Activated CD4-positive, alpha-beta T cell treated with anti-CD3 and anti-CD28 coated beads, Interleukin-10, Interleukin-2, amounts not matched to agents 100 ng/mL and 50 ng/mL, durations not matched to agents 16 hours and 8 hours (primary cell): ENCODE measurements at regions not wholly inside any gene's neighbourhood (a gene's known extent, or its start where the extent isn't known, plus 50 kb on each side); places are given as distances from the start of the nearest gene placed in this dataset.
"Not testable (repeated sequence)": the region's sequence is repeated elsewhere in the genome, so short reads cannot be mapped to it uniquely, and the experiment has no call there.

ENCODE experiments used
- DNase-seq: peaks from one replicate; pipeline ENCODE4 v3.0.0-alpha.2; 2020

DNA sequence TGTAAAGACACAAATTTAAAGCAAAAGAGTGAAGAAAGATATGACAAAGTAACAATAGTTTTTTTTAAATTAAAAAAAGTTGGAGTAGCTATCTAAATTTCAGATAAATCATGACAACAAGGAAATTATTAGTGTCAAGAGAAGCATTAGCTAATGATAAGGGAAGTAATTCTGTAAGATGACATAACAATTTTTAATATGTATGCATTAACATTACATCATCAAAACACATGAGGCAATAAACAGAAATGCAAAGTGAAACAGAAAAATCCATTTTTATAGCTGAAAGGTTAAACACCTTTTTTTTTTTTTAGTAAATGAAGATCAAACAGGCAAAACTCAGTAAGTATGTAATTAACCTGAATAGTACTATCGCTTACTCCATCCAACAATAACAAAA lies 804.9 kb upstream of the PRR20A start:
- no peak for DNase-seq

- no peak for DNase-seq
These were observed 802.3 kb upstream of the PRR20A start for GRCh38 chr13:56338421-56338820.

DNA sequence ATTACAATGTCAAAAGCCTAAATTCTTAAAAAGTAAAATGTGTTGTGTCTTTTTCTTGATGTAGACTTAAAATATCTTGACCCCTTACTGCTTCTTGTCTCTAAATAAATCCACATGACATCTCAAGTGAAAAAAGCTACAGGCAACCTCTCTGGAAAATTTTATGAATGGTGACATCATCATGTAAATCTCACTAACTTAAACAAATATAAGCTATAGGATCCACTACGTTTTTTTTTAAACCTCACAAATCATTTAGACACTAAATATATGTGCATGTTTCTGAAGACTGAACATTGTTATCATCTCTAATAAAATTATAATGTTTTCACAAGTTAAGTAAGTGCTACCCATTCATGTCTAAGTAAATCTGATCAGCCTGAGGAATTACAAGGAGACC lies 793.7 kb upstream of the PRR20A start:
- no peak for DNase-seq

GRCh38 chr13:56349866-56350265 lies 790.9 kb upstream of the PRR20A start:
- no peak for DNase-seq

DNA sequence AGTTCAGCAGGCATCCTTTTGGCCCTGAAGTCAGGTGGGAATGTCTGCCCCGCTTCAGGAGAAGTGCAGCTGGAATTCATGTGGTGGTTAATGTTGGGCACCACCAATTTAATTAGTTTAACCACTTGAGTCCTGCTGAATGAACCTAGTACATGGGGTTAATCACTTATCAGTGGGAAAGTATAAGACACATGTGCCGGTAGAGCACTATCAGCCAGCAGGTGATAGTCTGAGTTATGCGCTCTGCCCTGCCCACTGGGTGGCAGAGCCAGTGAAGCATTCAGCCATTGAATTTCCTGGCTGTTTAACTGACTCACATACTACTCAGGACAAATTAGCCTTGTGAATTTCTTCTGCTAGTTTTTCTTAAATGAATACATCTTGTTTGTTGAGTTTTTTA lies 789.7 kb upstream of the PRR20A start:
- no peak for DNase-seq

DNA sequence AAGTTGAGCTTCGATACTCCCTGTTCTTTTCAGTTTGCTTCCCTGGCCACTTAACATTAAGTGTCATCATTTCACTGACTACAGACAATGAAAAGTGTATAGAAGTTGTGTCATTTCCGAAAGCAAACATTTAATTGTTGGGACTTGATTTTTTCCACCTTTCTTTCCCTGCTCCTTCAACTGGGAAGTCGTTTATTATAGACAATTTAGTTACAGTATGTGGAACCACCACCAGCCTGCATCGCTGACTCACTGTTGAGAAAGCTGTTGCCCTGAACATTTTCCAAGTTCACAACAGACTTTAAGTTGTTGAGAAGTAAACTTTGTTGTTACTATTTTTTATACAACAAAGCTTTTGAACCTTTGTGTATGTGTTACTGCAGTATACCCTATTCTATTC lies 788.4 kb upstream of the PRR20A start:
- no peak for DNase-seq

DNA sequence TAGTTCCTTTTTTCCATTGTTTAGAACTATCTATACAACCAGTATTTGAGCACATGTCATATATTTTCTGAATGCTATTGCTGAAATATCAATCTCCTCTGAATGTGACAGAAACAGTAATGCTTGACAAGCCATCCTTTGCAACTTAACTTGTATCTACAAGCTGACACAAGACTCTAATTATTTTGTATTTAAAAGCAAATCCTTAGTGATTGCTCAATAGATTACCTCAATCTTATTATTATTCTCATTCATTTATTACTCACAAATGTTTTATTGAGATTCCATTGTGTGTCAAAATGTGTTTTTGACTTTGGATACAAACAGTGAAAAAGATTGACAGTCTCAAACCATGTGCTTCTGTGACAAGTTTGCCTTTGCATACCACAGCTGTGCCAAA lies 787.8 kb upstream of the PRR20A start:
- DNase-seq, result no peak

DNA sequence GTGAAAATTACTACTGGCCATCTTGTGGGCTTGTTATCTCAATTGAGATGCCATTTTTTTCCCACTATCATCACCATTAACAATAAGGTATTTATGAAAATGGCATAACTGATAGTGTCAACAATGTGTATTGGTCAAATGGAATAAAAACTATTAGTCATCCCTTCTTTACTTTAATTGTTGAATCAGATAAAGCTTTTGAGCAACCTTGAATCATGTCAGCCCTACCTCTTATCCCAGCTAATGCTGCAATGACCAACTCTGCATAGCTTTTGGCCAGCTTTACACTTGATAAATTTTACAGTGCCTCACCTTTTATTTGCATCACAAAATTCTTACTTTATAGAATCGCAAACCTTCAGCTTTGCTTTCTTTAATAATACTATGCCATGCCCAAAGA lies 784.0 kb upstream of the PRR20A start:
- DNase-seq, result no peak

DNA sequence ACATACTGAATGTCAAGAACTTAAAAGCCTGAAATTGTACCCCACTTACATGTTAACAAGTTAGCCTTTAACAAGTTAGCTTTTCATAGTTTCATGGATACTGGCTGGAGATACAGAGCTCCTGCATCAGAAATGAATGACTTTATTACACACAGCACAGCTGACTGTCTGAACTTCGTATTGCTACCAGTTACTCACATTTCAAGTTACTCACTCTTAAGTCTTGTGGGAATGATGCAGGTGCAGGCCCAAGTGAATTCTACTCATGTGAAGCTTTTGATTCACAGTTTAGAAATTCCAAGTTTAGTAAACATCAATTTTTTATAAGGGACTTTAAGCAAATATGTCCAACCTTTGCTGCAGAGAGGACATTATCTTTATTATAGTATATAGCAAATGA lies 762.2 kb upstream of the PRR20A start:
- DNase-seq, result no peak

- no peak for DNase-seq
These were observed 747.2 kb upstream of the PRR20A start for GRCh38 chr13:56393549-56393948.

GRCh38 chr13:56396318-56396717 lies 744.4 kb upstream of the PRR20A start:
- no peak for DNase-seq

DNA sequence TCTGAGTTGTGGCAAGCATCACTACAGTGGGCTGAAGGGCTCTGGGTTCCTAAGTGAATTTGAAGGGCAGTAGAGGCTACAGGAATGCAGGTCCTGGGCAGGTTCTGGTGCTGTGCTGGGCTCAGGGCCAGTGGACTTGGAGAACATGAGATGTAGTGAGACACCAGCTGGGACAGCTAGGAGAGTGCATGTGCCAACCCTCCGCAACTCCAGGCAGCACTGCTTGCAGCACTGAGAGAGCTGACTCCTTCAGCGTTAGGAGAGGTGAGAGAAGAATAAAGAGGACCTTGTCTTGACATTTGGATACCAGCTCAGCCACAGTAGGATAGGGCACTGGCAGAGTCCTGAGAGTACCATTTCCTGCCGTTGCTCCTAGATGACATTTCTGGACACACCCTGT lies 739.9 kb upstream of the PRR20A start:
- DNase-seq, result no peak

DNA sequence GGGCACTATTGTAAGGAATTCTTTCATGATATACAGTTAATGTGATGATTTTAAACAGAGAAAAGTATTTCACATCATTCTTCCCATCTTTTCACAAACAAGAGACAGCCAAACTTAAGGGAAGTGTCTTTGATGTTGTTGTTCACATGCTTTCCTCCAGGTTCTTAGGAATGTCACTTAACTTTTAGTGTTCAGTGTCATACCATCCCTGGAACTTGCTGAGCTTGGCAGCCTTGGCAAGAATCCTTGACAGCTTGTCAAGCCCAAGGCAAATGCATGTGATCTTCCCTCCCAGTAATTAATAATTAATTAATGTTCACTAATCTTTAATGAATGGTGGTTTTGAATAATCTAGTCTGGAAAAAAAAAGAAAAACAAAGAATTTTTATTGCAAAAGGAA lies 727.9 kb upstream of the PRR20A start:
- DNase-seq, result no peak

GRCh38 chr13:56424246-56424645 lies 716.5 kb upstream of the PRR20A start:
- no peak for DNase-seq

- DNase-seq, result no peak
These were observed 683.1 kb upstream of the PRR20A start for GRCh38 chr13:56457535-56458190.

- no peak for DNase-seq
These were observed 681.4 kb upstream of the PRR20A start for GRCh38 chr13:56459286-56459685.

DNA sequence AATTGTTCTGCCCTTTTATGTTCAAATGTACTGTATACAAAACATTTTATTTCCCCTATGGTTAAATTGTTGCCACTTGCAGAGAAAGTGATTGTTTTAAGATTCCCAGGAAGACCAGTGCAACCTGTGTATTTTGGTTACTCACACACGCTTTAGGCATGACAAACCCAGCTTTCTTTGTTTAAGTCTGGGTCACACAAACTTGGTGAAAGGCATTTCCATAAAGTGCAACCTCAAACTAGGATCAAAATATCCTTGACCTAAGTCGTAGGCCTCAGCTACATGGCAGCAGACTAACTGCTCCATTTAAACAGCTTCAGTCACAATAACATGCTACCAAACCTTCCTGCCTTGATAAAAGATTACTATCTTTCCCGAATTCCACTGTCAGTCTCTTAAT lies 639.0 kb upstream of the PRR20A start:
- no peak for DNase-seq

DNA sequence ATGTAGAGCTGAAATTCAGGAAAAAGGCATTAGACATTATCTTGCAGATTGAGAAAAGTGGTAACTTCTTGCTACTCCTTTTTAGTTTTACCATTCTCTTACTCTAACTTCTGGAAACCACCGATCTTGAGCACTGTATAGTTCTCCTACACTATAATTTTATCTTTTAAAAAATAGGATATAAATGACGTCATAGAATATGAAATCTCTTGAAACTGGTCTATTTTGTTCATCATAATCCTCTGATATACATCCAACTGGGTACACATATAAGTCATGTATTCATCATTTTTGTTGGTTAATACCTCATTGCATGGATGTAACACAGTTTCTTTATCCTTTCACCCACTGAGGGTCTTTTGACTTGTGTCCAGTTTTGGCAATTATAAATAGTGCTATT lies 629.9 kb upstream of the PRR20A start:
- DNase-seq, result no peak

DNA sequence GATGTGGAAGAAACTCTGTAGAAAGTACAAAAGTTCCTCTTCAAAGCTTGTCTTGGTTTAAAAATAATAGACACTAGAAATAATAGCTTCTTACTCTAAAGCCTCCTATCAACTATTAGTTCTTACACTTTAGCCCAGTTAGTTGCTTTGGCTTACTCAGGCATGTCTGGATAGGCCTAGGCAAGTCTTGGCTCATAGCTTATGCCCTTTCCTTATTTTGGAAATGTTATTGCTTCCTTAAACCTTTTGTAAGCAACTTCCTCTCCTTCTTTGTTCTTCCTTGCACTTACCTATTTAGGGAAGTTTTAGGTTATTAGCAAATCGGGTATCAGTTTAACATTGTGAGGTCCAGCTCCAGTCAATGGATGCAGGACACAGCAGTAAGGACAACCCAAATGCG lies 628.4 kb upstream of the PRR20A start:
- DNase-seq, result not testable (repeated sequence)

DNA sequence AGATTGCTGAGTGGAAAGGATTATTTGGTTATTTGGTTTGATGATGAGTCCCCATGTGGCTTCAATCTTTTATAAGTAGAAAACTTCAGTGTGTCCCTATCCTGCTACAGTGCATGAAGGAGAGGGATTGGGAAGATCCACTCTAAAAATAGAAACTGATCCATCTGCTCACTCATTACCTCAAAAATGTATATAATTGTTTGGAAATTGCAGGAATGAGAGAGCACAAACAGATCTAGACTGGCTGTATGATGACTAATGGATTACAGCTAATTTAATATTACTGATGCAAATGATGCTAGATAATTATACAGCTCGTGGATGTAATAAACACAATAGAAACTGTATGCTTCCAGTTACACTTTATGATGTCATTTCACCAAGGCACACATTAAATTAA lies 625.3 kb upstream of the PRR20A start:
- no peak for DNase-seq

GRCh38 chr13:56528040-56528790 lies 612.5 kb upstream of the PRR20A start:
- DNase-seq, result no peak

DNA sequence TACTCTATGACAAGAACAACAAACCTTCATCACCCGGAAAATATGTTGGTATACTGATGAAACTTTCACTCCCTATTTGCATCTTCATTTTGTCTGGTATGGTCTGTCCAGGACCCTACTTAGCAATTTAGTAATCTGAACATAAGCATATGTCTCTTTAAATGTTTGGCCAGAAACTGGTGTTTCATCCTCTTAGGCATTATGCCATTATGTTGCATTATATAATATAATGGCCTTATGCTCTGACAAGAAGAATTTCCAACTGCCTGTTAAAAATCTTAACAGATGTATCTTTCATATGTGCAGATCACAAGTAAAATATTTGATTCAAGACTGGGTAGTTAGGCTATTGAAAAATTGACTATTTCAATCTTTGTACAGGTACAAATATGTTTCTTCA lies 610.6 kb upstream of the PRR20A start:
- no peak for DNase-seq

GRCh38 chr13:56547921-56548320 lies 592.8 kb upstream of the PRR20A start:
- DNase-seq, result not testable (repeated sequence)

DNA sequence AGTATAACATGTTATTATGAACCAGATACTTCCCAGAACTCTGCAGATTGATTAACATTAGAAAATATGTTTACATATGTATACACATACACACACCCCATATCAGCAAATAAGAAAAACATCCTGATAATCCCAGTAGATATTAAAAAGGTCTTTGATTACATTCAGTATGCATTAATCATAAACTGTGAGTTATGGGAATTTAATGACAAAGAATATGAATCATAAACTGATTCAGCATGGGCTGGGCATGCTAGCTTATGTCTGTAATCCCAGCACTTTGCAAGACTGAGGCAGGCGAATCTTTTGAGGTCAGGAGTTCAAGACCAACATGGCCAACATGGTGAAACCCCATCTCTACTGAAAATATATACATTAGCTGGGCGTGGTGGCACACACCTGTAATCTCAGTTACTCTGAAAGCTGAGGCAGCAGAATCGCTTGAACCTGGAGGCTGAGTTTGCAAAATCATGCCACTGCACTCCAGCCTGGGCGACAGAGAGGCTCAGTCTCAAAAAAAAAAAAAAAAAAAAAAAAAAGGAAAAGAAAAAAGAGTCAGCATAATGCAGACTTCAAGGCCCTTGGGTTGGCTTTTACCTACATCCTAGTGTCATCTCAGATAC lies 581.9 kb upstream of the PRR20A start:
- no peak for DNase-seq

- no peak for DNase-seq
These were observed 579.4 kb upstream of the PRR20A start for GRCh38 chr13:56561327-56561726.
